ENCODE measurements at regions not wholly inside any gene's neighbourhood (a gene's known extent, or its start where the extent isn't known, plus 50 kb on each side); places are given as distances from the start of the nearest gene placed in this dataset.
"Not testable (repeated sequence)": the region's sequence is repeated elsewhere in the genome, so short reads cannot be mapped to it uniquely, and the experiment has no call there.

DNA sequence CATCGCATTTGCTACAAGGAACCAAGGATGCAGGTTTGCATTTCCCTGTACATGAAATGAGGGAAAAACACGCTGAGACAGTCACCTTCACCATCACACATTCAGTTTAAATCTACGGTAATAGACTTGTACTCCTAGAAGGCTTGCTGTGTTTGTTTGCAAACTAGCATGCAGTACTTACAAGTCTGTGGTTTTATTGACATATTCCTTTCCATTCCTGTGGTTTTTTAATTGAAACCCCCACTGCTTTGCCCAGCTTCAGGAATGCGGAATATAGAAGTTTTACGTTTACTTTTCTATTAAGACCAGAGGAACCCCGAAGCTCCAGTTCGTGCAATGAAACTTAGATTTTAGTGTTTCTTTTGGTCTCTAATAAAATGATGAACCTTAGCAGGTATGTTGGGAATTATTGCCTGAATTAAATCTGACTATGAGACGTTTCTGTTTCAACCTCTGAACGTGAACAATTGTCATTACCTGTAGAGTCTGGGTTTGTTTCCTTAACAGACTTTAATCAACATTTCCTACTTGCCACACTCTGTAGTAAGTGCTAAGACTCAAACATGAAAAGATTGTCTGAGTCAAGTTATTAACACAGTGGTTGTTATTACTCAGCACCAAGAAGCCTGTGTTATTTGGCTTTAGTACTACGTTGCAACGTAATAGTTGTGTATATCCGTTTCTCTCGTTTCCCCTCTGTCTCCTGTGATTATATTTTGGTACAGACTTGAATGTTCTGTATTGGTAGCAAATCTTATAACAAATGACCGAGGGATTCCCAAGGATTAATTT, 793.3 kb upstream of the GOT2 start:
- no peak for DNase-seq (ENCODE audit: low read depth)
- TF ChIP-seq, protein P1, sequence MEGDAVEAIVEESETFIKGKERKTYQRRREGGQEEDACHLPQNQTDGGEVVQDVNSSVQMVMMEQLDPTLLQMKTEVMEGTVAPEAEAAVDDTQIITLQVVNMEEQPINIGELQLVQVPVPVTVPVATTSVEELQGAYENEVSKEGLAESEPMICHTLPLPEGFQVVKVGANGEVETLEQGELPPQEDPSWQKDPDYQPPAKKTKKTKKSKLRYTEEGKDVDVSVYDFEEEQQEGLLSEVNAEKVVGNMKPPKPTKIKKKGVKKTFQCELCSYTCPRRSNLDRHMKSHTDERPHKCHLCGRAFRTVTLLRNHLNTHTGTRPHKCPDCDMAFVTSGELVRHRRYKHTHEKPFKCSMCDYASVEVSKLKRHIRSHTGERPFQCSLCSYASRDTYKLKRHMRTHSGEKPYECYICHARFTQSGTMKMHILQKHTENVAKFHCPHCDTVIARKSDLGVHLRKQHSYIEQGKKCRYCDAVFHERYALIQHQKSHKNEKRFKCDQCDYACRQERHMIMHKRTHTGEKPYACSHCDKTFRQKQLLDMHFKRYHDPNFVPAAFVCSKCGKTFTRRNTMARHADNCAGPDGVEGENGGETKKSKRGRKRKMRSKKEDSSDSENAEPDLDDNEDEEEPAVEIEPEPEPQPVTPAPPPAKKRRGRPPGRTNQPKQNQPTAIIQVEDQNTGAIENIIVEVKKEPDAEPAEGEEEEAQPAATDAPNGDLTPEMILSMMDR (IDR thresholded peaks at IDR 0.05; ENCODE audit: insufficient read depth, low read length): no peak

DNA sequence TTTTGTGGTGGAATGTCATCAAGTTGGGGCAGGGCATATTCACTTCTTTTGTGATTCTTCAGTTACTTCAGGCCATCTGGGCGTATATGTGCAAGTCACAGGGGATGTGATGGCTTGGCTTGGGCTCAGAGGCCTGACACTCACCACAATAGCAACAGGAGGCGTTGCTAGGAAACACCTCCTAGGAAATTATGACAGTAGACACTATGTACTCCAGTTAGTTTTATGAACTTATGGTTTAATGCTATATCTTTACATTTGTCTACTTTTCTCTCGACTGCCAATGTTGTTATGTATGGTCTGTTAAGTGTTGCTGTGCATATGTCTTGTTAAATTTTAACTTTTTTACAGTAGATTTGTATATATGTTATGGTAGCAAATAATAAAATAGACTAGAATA, 788.7 kb upstream of the GOT2 start:
- H3K4me3 ChIP-seq (ENCODE audit: low read depth, low read length): no peak overlapping the region
- no peak for DNase-seq (ENCODE audit: low read depth)
- TF ChIP-seq, protein P1 (IDR thresholded peaks at IDR 0.05; ENCODE audit: insufficient read depth, low read length): no peak

More for the DNA sequence above, 793.3 kb upstream of the GOT2 start:
- H3K4me3 ChIP-seq (ENCODE audit: low read depth, low read length): no peak overlapping the region

DNA sequence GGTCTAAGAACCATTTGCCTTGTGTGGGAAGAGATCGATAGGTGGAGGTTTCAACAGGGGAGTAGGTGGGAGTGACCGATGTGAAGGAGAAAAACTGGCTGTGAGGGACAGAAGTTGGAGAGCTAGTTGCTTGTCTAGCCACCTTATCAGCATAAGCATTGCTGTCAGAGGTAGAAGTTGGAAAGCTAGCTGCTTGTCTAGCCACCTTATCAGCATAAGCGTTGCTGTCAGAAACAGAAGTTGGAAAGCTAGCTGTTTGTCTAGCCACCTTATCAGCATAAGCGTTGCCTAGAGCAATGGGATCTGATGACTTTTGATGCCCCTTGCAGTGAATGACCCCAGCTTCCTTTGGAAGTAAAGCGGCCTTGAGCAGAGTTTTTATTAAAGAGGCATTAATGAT, 784.6 kb upstream of the GOT2 start:
- DNase-seq (ENCODE audit: low read depth); H3K4me3 ChIP-seq (ENCODE audit: low read depth, low read length): not testable (repeated sequence)

DNA sequence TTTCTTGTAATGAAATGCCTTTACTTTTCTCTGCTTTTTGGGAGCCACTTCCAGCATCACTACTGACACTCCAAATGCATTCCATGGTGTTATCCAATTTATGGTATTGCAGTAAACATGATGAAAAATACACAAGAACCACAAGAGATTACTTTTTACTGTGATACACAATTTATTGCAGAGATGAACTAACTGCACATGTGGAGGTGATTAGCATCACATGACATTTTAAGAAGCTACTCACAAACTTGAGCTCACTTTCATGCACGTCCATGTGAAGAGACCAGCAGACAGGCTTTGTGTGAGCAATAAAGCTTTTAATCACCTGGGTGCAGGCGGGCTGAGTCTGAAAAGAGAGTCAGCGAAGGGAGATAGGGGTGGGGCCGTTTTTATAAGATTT, 780.5 kb upstream of the GOT2 start:
- TF ChIP-seq, protein P1 (IDR thresholded peaks at IDR 0.05; ENCODE audit: insufficient read depth, low read length): no peak
- no peak for DNase-seq (ENCODE audit: low read depth)
- no peak overlapping the region for H3K4me3 ChIP-seq (ENCODE audit: low read depth, low read length)

DNA sequence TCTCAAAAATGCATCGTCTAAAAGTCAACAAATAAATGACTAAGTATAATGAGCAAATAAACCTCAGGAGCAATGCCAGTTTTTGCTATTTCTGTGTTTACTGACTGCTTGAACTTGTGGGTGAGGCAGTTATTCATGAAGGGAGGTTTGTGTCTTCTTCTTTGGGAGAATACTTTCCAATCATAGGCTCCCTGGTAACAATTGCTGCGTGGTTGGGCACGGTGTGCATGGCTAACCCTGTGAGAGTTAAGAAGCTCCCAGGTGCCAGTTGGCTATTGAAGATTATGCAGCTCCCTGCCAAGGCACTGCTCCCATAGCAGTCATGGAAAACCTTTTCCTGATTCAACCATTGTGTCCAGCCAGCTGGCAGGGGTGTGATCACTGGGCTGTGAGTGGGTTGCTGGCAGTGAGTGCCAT, 775.9 kb upstream of the GOT2 start:
- DNase-seq (ENCODE audit: low read depth): no peak
- TF ChIP-seq, protein P1 (IDR thresholded peaks at IDR 0.05; ENCODE audit: insufficient read depth, low read length): no peak
- no peak overlapping the region for H3K4me3 ChIP-seq (ENCODE audit: low read depth, low read length)

DNA sequence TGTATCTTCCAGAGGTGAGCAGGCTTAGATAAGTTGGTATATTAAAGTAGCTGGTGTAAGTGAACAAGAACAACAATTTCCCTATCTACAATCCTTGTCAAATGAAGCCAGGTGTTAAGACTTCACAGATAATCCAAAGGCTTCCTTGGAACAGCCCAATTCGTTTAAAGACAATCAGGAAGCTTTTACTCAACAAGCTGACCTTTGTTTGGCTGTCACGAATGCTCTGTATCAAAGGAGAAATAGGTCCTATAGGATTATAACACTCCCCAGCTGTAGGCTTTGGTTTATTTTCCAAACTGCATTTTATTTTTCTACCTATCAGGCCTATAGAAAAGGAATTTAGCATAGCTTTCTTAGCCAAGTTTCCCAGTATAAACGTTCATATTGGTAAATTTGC, 766.5 kb upstream of the GOT2 start:
- TF ChIP-seq, protein P1 (IDR thresholded peaks at IDR 0.05; ENCODE audit: insufficient read depth, low read length): no peak
- H3K4me3 ChIP-seq (ENCODE audit: low read depth, low read length): no peak overlapping the region
- no peak for DNase-seq (ENCODE audit: low read depth)

DNA sequence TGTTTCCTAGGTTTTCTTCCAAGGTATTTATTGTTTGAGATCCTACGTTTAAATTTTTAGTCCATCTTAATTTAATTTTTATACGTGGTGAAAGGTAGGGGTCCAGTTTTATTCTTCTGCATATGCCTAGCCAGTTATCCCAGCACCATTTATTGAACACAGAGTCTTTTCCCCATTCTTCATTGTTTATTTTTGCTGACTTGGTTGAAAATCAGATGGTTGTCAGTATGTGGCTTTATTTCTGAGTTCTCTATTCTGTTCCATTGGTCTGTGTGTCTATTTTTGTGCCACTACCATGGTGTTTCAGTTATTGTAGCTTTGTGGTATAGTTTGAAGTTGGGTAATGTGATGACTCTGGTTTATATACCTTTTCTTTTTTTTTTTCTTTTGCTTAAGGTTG, 753.0 kb upstream of the GOT2 start:
- H3K4me3 ChIP-seq (ENCODE audit: low read depth, low read length): no peak overlapping the region
- DNase-seq (ENCODE audit: low read depth): no peak
- TF ChIP-seq, protein P1 (IDR thresholded peaks at IDR 0.05; ENCODE audit: insufficient read depth, low read length): no peak
